Mucosa of gallbladder (tissue), 1 donor: ENCODE measurements at regions not wholly inside any gene's neighbourhood (a gene's known extent, or its start where the extent isn't known, plus 50 kb on each side); places are given as distances from the start of the nearest gene placed in this dataset.
A peak's percentile ranks its signal among the peaks of the same experiment; 100 is the strongest.
"Not testable (repeated sequence)": the region's sequence is repeated elsewhere in the genome, so short reads cannot be mapped to it uniquely, and the experiment has no call there.

Experiments
- DNase-seq: peaks from one replicate; pipeline ENCODE4 v3.0.0-alpha.2; 2020; ENCODE audit warnings: low spot score
- donor health status: DM: no; HTN: no; CAD: no.

GRCh38 chr5:92029792-92030191, 646.7 kb upstream of the ARRDC3 start:
- not testable (repeated sequence) for DNase-seq

DNA sequence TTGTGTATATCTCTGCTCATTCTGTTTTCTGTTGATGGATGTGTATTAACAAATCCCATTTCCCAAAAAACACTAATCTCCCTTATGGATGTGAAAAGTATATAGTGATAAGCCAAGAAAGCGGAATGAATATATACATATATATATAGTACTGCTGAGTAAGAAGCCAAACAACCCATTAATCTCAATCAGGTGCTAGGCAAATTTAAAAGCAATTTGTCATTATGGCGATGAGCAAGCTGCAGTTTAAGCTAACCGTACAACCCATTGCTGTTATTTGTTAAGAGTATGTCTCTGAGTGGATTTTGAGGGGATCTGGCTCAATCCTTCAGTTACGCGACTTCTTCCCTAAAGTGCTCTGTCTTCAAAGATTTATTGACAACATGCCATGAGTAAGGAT, 640.4 kb upstream of the ARRDC3 start:
- DNase-seq, result no peak

- no peak for DNase-seq
Observed at GRCh38 chr5:92023141-92023471, 640.0 kb upstream of the ARRDC3 start.

- no peak for DNase-seq
Observed at GRCh38 chr5:92022415-92023140, 639.5 kb upstream of the ARRDC3 start.

- no peak for DNase-seq
Observed at GRCh38 chr5:92019376-92019990, 636.4 kb upstream of the ARRDC3 start.

GRCh38 chr5:92017776-92018175, 634.7 kb upstream of the ARRDC3 start:
- no peak for DNase-seq

DNA sequence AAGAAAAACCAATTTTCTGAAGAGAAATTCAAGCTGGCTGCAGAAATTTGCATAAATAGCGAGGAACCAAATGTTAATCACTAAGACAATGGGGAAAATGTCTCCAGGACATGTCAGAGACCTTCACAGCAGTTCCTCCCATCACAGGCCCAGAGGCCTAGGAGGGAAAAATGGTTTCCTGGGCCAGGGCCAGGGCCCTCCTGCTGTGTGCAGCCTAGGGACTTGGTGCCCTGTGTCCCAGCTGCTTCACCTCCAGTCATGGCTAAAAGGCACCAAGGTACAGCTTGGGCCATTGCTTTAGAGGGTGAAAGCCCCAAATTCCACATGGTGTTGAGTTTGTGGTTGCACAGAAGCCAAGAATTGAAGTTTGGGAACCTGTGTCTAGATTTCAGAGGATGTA, 628.7 kb upstream of the ARRDC3 start:
- not testable (repeated sequence) for DNase-seq

DNA sequence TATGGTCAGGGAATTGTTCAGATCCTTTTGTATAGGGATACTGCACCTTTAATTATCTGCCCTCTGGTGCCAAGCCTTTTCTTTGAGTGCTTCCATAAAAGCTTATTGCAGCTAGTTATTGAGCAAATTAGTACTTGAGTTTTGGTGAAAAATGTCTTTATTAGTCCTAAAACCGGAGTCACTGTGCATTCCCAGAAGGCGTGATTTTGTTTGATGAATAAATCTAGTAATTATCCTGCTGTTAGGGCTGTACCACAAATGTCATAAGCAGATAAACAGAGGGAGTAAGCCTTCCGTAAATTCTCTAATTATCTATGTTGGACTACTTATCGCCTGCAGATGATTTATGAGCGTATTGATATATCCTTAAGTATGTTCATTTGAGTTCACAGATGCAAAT, 620.7 kb upstream of the ARRDC3 start:
- no peak for DNase-seq

- DNase-seq, result no peak
Observed at GRCh38 chr5:92002721-92003274, 619.7 kb upstream of the ARRDC3 start.

- DNase-seq, result no peak
Observed at GRCh38 chr5:91998774-91999173, 615.7 kb upstream of the ARRDC3 start.

DNA sequence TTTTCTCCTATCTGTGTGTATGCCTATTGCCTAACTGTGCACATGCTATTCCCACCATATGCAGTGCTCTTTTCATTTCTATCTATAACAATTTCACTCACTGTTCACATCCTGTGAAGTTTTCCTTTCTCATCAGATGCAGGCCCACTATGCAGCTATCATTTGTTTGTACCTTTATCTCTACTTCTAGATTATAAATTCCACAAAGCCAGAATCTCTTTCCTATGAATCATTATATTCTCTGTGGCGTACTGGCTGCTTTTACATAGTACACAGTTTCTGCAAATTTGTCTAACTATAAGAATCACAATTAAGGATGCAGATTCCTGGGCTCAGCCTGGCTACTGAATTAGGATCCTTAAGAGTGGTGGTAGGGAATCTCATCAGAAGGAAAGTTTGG, 600.8 kb upstream of the ARRDC3 start:
- no peak for DNase-seq

GRCh38 chr5:91978221-91978882, 595.2 kb upstream of the ARRDC3 start:
- no peak for DNase-seq

- DNase-seq, result no peak
Observed at GRCh38 chr5:91977579-91977978, 594.5 kb upstream of the ARRDC3 start.

- DNase-seq, result no peak
Observed at GRCh38 chr5:91976451-91976850, 593.3 kb upstream of the ARRDC3 start.

DNA sequence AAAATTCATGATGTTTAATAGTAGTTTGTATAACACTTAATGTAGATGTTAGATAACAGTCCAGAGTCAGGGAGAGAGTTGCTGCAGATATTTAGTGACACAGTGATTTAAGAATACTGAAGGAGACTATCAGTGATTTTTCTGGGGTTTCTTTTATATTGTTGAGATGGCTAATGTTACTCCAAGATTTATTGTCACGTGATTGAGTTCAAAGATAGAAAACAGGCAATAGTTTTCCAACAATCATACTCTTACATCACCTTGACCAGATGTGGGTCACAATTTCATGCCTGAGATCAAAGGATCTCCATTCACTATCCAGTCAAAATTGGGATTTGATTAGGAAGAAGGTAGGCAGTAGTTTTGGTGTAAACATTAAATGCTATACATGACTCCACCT, 580.0 kb upstream of the ARRDC3 start:
- no peak for DNase-seq

DNA sequence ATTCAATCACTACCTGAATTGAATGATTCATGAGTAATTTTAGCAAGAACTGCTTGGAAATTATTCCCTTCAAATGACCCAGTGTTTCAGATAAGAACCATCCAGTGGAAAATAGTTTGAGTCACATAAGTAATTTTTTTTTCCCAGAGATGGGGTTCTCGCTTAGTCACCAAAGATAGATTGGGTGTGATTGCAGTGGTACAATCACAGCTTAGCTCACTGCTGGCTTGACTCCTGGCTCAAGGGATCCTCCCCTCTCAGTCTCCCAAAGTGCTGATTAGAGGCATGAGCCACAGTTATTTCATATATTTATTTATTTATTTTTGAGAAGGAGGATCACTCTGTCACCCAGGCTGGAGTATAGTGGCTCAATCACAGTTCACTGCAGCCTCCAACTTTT, 574.5 kb upstream of the ARRDC3 start:
- DNase-seq, result no peak

GRCh38 chr5:91956738-91957137, 573.6 kb upstream of the ARRDC3 start:
- DNase-seq, result no peak

GRCh38 chr5:91955610-91956009, 572.5 kb upstream of the ARRDC3 start:
- peak; percentile 25 for DNase-seq

DNA sequence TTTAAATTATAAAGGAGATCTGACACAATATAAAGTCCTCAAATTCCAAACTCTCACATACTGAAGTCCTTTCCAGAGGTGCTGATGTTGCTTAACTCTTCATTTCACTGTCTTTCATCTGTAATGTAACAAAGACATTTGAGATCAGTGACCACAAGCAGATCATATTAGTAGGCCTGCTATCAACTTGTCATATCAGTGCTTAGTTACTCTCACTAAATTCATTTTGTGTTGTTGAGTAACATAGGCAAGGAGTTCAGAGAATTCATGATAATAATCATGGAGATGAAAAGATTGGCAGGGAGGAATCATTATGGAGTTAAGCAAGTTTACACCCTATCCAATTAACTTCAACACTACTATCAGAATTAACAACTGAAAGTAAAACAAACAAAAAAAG, 571.0 kb upstream of the ARRDC3 start:
- no peak for DNase-seq

- DNase-seq, result no peak
Observed at GRCh38 chr5:91950328-91950727, 567.2 kb upstream of the ARRDC3 start.

GRCh38 chr5:91946870-91947269, 563.8 kb upstream of the ARRDC3 start:
- DNase-seq, result no peak

DNA sequence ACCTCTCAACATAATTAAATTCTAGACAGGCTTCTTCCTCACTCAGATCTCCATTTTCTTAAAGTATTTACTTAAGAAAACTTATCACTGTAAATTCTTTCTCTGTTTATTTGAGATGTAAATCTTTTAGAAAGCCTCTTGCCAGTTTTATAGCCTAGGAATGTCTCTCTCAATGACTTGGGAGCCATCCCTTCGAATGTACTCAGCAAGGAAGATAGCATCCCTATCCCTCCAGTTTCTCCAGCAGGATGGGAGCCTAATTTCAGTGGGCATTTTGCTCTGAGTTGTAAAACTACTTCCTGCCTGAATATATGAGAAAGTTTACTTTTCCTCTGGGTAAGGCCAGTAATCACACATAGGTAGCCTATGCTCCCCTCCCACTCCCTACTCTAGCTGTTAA, 558.5 kb upstream of the ARRDC3 start:
- DNase-seq, result no peak

DNA sequence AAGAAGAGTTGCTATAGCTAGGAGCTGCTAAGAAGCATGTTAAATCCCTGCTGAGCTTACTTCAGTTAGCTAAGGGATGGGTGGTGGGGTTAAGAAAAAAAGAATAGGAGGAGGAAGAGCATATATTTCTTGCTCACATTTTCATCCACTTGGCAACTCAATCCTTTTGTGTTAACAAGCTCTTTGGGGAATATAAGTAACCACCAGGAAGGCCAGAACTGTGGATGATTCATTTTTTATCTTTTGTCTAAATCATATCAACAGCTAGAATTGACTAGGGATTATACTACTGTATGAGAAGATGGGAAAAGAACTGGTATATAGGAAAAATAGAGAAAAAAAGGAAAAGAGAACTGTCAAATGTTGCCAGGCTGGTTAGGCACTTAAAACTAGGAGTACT, 555.3 kb upstream of the ARRDC3 start:
- no peak for DNase-seq
